ENCODE measurements at regions not wholly inside any gene's neighbourhood (a gene's known extent, or its start where the extent isn't known, plus 50 kb on each side); places are given as distances from the start of the nearest gene placed in this dataset.

DNA sequence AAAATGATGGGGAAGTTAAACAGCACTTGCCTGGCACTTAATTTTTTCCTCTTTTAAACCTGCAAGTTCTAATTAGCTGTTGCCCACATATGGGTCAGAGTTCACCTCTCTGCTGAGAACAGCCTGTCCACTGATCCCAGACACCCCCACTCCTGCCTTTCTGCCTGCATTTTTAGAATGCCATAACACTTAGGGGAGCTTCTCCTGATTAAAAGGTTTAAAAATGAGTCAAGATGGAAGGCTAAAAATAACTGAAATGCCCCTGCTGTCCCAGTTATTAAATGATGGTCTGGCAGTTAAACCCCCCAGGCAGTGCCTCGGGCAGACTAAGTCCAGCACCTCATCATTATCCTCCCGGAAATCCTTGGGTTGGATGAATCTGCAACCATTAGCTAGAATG is 913.6 kb upstream of the ARPP21 start:
- no peaks in the 10 kb centered on the region for H3K27me3 ChIP-seq (replicated peaks)
- no peak for DNase-seq (ENCODE audit: low read depth in 1 of 2, low spot score in 2 of 2)

DNA sequence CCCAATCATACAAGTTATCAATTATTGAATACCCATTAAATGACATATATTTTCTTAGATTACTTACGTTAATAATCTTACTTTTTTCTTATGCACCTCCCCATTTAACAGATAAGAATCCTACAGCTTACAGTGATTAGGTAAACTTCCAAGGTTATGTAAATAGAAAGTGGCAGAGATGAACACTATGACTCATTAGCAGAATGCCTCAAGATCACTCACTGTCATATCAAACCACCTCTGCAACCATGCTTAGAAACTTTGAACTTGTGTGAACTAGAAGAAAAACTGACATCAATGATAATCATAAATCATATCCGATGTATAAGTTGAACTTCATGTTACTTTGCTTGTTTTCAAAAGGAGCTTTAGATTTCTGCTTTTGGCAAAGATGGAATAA is 911.6 kb upstream of the ARPP21 start:
- no peak overlapping the region for H3K27ac ChIP-seq
- H3K36me3 ChIP-seq = no peaks in the 10 kb centered on the region
- no peaks in the 10 kb centered on the region for H3K9me3 ChIP-seq (replicated peaks)
- H3K27me3 ChIP-seq (replicated peaks) = no peaks in the 10 kb centered on the region
- no peaks in the 10 kb centered on the region for H3K4me1 ChIP-seq (replicated peaks)
- DNase-seq (ENCODE audit: low read depth in 1 of 2, low spot score in 2 of 2) = no peak
- H3K4me3 ChIP-seq = no peak overlapping the region

More for the DNA sequence above, 913.6 kb upstream of the ARPP21 start:
- H3K4me1 ChIP-seq (replicated peaks) = no peaks in the 10 kb centered on the region
- H3K4me3 ChIP-seq = no peak overlapping the region
- H3K27ac ChIP-seq = no peak overlapping the region
- H3K9me3 ChIP-seq (replicated peaks) = no peaks in the 10 kb centered on the region
- H3K36me3 ChIP-seq = no peaks in the 10 kb centered on the region

DNA sequence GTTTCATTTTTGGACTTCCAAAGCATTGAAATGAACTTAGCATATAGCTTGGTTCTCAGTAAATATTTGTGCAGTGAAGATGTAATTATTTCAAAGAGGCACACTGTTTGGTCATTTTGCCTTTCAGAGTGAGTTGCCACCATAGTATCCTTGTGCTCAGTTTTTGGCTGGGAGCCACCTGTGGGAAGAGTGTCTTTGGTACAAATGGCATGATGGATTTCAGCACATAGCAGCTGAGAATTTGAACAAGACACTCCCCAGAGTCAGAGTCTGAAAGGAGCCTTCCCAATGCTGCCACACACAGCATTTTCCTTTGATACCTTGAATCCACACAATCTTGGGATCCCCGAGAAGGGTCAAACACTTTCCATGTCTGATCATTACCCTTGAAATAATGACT is 897.2 kb upstream of the ARPP21 start:
- Histone ChIP-seq H3K4me1 (replicated peaks) (no peaks in the 10 kb centered on the region), H3K9me3 (replicated peaks) (no peaks in the 10 kb centered on the region), H3K27ac (no peak overlapping the region), H3K27me3 (replicated peaks) (no peaks in the 10 kb centered on the region), H3K4me3 (no peak overlapping the region), H3K36me3 (no peaks in the 10 kb centered on the region)
- no peak for DNase-seq (ENCODE audit: low read depth in 1 of 2, low spot score in 2 of 2)

DNA sequence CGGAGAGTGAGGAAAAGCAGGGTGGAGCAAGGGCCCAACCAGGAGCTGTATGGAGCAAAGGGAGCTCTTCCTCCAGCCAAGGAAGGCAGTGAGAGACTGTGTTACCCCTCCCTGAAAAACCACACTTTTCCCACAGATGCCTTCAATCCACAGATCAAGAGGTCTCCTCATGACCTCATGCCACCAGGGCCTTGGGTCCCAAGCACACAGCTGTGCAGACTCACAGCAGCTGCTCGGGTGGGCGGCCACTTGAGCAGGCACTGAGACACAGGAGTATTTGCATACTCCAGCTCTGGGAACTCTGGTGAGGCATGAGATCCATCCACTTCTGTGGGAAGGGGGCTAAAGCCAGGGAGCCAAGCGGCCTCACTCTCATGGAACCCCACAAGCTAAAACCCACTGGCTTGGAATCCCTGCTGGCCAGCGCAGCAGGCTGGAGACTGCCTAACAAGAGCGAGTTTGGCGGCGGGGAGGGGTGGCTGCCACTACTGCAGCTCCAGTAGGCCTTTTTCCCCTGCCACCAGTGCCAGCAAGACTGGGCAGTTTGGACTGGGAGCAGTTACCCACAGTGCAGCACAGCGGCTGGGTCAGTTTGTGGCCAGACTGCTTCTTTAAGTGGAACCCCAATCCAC is 880.6 kb upstream of the ARPP21 start:
- no peaks in the 10 kb centered on the region for H3K36me3 ChIP-seq
- no peaks in the 10 kb centered on the region for H3K4me1 ChIP-seq (replicated peaks)
- no peak overlapping the region for H3K27ac ChIP-seq
- no peaks in the 10 kb centered on the region for H3K27me3 ChIP-seq (replicated peaks)
- no peak for DNase-seq (ENCODE audit: low read depth in 1 of 2, low spot score in 2 of 2)
- H3K9me3 ChIP-seq (replicated peaks) = no peaks in the 10 kb centered on the region; the same call in 1 of the 2 replicates
- H3K4me3 ChIP-seq = no peak overlapping the region

DNA sequence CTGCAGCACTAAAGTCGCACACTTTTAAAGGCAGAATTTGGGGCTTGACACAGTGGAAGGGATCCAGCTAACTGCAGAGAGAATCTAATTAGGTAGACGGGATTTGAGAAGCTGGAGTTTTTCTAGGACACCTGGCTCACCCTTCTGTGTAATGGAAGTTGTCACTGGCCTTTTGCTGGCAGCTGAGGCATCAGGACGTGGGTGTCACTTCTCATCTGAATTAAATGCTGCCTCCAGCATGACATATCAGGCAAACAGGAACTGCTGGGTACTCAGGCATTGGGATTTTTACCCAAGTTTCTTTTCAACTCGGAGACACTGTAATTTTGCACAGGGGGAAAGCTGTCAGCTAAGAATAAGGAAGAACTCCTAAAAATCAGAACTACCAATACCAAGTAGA is 861.9 kb upstream of the ARPP21 start:
- H3K36me3 ChIP-seq = no peaks in the 10 kb centered on the region
- no peak overlapping the region for H3K27ac ChIP-seq
- H3K4me1 ChIP-seq (replicated peaks) = no peaks in the 10 kb centered on the region
- no peak overlapping the region for H3K4me3 ChIP-seq
- no peaks in the 10 kb centered on the region for H3K27me3 ChIP-seq (replicated peaks)
- no peaks in the 10 kb centered on the region for H3K9me3 ChIP-seq (replicated peaks)
- DNase-seq (ENCODE audit: low read depth in 1 of 2, low spot score in 2 of 2) = no peak

DNA sequence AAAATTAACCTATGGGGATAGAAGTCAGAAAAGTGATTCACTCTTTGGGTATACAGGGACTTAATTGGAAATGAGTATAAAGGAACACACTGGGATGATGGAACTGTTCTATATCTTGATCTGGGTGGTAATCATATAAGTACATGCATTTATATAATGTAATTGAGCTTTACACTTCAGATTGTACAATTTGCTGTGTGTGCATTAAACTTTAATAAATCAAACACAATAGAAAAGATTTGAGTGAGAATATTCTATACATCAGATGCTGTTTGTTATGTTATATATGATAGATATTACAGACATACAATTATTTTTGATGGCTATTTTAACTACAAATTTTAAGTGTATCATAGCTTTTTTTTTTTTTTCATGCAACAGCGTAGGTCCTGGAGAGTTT is 860.2 kb upstream of the ARPP21 start:
- Histone ChIP-seq H3K9me3 (replicated peaks) (no peaks in the 10 kb centered on the region), H3K36me3 (no peaks in the 10 kb centered on the region), H3K4me1 (replicated peaks) (no peaks in the 10 kb centered on the region), H3K27ac (no peak overlapping the region), H3K27me3 (replicated peaks) (no peaks in the 10 kb centered on the region), H3K4me3 (no peak overlapping the region)
- no peak for DNase-seq (ENCODE audit: low read depth in 1 of 2, low spot score in 2 of 2)

DNA sequence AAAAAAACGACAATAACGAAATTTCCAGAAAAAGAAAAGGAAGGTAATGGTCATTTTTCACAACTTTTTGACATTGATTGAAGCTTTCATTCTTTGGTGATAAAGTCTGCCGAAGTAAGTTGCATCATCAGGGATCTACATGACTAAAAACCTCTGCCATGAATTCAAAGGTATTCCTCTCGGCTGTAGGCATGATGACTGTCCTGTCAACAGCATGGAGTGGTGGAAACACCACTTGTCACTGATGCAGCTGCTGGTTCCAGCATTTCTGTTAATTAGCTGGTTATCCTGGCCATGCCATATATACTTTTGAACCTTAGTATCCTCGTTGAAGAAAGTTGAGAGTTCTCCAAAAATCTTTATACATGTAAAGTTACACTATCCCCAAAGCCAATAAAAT is 859.0 kb upstream of the ARPP21 start:
- H3K4me1 ChIP-seq (replicated peaks) = no peaks in the 10 kb centered on the region
- DNase-seq (ENCODE audit: low read depth in 1 of 2, low spot score in 2 of 2) = no peak
- H3K27me3 ChIP-seq (replicated peaks) = no peaks in the 10 kb centered on the region
- no peak overlapping the region for H3K4me3 ChIP-seq
- no peaks in the 10 kb centered on the region for H3K36me3 ChIP-seq
- no peak overlapping the region for H3K27ac ChIP-seq
- H3K9me3 ChIP-seq (replicated peaks) = no peaks in the 10 kb centered on the region

DNA sequence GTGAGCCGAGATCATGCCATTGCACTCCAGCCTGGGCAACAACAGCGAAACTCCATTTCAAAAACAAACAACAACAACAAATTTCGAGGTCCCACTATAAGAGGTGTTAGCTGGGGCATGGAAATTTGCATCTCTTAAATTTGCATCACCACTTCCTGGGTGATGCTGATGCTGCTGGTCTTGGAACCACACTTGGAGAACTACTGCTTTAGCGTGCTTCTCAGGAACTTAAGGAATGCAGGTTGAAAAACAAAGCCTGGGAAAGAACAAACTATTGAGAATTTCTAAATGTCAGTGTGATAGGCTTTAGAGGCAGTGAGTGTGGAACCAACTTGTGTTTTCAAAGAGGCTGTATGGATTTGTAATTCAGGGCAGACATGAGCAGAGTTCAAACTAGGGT is 858.4 kb upstream of the ARPP21 start:
- DNase-seq (ENCODE audit: low read depth in 1 of 2, low spot score in 2 of 2) = no peak

DNA sequence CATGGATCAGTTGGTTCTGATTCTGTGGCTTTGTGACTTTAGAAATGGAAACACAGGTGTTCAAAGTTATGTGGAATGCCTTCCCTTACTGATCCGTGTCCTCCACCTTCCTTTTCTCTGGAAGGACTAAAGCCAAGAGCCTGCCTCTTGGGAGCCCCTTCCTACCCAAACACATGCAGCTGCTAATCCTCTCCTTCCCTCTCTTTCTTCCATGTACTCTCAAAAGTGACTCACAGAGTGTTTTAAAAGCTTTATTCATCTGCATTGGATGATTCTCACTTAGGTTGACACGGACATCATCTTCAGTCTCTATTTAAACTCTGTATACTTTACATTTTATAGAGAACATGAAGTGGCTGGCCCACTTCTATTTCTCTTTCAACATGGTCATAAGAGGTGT is 856.5 kb upstream of the ARPP21 start:
- H3K9me3 ChIP-seq (replicated peaks) = no peaks in the 10 kb centered on the region
- no peak overlapping the region for H3K27ac ChIP-seq
- no peak for DNase-seq (ENCODE audit: low read depth in 1 of 2, low spot score in 2 of 2)
- H3K4me1 ChIP-seq (replicated peaks) = no peaks in the 10 kb centered on the region
- H3K36me3 ChIP-seq = no peaks in the 10 kb centered on the region
- no peaks in the 10 kb centered on the region for H3K27me3 ChIP-seq (replicated peaks)
- H3K4me3 ChIP-seq = no peak overlapping the region

More for the DNA sequence above, 858.4 kb upstream of the ARPP21 start:
- Histone ChIP-seq H3K4me1 (replicated peaks) (no peaks in the 10 kb centered on the region), H3K4me3 (no peak overlapping the region), H3K9me3 (replicated peaks) (no peaks in the 10 kb centered on the region), H3K27ac (no peak overlapping the region), H3K36me3 (no peaks in the 10 kb centered on the region), H3K27me3 (replicated peaks) (no peaks in the 10 kb centered on the region)

DNA sequence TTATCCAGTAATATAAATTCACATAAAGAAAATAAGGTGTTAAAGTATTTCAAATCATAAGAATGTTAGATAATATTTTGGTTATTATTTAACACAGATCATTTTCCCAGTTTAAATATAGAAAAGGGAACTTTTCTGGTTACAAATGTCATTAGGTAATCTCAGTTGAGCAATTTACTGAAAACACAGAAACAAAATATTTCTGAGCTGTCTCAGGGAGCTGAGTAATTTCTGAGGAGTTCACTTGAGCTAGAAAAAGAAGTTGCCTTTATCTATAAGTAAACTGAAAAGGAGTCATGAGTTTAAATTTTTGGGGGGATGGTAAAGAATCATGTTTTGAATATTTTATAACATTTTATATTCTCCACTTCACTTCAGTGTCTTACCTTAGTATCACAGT is 855.4 kb upstream of the ARPP21 start:
- no peaks in the 10 kb centered on the region for H3K4me1 ChIP-seq (replicated peaks)
- no peaks in the 10 kb centered on the region for H3K27me3 ChIP-seq (replicated peaks)
- H3K27ac ChIP-seq = no peak overlapping the region
- no peaks in the 10 kb centered on the region for H3K9me3 ChIP-seq (replicated peaks)
- DNase-seq (ENCODE audit: low read depth in 1 of 2, low spot score in 2 of 2) = no peak
- no peaks in the 10 kb centered on the region for H3K36me3 ChIP-seq
- H3K4me3 ChIP-seq = no peak overlapping the region

DNA sequence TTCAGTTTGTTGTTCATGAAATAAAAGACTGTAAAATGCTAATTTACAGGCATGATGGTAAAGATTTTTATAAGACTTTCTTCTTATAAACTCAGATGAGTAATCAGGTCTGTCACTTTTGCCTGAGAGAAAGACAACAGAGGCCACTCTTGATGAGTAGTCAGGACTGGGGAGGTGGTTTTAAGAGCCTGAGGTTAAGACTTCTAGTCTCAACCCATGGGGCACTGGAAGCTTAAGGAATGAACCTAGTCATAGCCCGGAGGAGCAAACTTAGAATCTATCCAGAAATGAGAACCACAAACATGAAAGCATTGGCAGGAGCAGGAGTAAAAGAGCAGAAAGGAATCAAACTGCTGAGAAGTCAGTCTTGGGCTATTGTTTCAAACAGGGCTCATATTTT is 846.3 kb upstream of the ARPP21 start:
- Histone ChIP-seq H3K4me1 (replicated peaks) (no peaks in the 10 kb centered on the region), H3K27me3 (replicated peaks) (no peaks in the 10 kb centered on the region), H3K36me3 (no peaks in the 10 kb centered on the region), H3K9me3 (replicated peaks) (no peaks in the 10 kb centered on the region), H3K27ac (no peak overlapping the region), H3K4me3 (no peak overlapping the region)
- DNase-seq (ENCODE audit: low read depth in 1 of 2, low spot score in 2 of 2) = no peak

DNA sequence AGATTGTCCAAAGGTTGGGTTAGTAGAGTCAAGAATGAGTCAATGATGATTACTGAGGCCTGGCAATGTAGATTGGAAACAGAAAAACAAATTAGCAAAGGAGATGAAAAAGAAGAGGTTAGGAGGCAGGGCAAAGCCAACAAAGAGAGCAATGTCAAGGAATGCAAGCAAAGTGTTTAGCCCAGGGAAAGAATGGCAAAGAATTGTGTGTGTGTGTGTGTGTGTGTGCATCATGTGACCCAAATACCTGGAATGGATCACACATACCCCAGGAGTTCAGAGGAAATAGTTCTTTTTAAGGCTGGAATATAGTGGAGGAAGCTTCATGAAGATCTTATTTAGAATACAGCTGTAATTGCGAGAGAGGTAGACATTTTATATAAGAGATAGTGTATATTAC is 831.7 kb upstream of the ARPP21 start:
- no peak for DNase-seq (ENCODE audit: low read depth in 1 of 2, low spot score in 2 of 2)
- Histone ChIP-seq H3K4me3 (no peak overlapping the region), H3K9me3 (replicated peaks) (no peaks in the 10 kb centered on the region; the same call in none of the 2 replicates), H3K4me1 (replicated peaks) (no peaks in the 10 kb centered on the region), H3K27ac (no peak overlapping the region), H3K27me3 (replicated peaks) (no peaks in the 10 kb centered on the region), H3K36me3 (no peaks in the 10 kb centered on the region)

DNA sequence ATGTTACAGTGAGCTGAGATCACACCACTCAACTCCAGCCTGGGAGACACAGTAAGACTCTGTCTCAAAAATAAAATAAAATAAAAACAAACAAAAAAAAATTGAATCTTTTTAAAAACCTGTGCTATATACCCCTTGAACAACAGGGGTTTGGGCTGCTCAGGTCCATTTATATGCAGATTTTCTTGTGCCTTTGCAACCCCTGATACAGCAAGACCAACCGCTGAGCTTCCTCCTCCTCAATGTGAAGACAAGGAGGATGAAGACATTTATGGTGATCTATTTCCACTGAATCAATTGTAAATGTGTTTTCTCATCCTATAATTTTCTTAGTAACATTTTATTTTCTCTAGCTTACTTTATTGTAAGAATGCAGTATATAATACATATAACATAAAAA is 831.0 kb upstream of the ARPP21 start:
- no peaks in the 10 kb centered on the region for H3K36me3 ChIP-seq
- H3K4me1 ChIP-seq (replicated peaks) = no peaks in the 10 kb centered on the region
- no peak for DNase-seq (ENCODE audit: low read depth in 1 of 2, low spot score in 2 of 2)

DNA sequence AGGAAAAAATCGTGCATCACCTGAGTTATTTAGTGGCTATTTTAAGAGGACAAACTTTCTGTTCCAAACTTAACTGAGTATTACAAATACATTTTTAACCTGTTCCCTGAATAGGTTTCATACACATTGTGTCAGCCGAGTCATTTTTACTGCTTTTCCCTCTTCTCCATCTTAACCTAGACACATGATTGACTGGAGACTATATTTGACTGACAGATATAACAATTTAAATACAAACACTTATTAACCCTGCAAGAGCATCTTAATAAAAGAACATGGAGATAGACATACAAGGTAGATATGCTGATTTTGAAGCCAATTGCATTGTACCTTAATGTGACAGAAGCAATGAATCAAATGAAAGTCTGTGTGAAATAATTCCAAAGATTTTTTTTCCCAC is 810.5 kb upstream of the ARPP21 start:
- Histone ChIP-seq H3K36me3 (no peaks in the 10 kb centered on the region), H3K9me3 (replicated peaks) (no peaks in the 10 kb centered on the region), H3K27ac (no peak overlapping the region), H3K4me3 (no peak overlapping the region), H3K4me1 (replicated peaks) (no peaks in the 10 kb centered on the region), H3K27me3 (replicated peaks) (no peaks in the 10 kb centered on the region)
- no peak for DNase-seq (ENCODE audit: low read depth in 1 of 2, low spot score in 2 of 2)

More for the DNA sequence above, 831.0 kb upstream of the ARPP21 start:
- Histone ChIP-seq H3K9me3 (replicated peaks) (no peaks in the 10 kb centered on the region; the same call in none of the 2 replicates), H3K27me3 (replicated peaks) (no peaks in the 10 kb centered on the region), H3K4me3 (no peak overlapping the region), H3K27ac (no peak overlapping the region)

DNA sequence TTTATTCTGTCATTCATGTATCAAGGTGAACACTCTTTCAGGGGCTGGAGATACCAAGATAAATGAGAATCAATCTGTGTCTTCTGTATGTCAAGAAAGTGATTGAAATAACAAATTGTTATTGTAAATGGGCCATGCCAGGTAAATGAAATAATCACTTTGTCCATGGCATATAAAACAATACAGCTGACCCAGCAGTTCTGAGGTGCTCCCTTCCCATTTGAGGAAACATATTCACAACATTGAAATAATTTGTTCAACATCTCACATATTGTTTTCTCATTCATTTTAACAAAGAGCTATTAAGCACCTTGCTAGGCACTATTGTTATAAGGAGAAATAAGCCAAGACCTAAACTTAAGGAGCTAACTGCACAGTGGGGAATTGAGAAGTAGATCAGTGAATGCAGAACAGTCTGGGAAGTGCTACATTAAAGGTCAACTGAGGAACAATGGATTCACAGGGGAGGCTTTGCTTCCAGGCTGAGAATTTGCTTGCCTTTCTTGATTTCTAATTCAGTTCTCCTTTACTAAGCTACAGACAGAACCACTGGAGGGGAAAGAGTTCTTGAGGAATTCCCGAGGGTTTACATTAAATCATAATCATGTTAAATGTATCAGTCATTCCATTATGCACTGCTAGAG is 806.3 kb upstream of the ARPP21 start:
- Histone ChIP-seq H3K9me3 (replicated peaks) (no peaks in the 10 kb centered on the region), H3K36me3 (no peaks in the 10 kb centered on the region), H3K4me3 (no peak overlapping the region), H3K27ac (no peak overlapping the region), H3K27me3 (replicated peaks) (no peaks in the 10 kb centered on the region), H3K4me1 (replicated peaks) (no peaks in the 10 kb centered on the region)
- no peak for DNase-seq (ENCODE audit: low read depth in 1 of 2, low spot score in 2 of 2)
